CD1c-positive myeloid dendritic cell (primary cell): ENCODE measurements at regions not wholly inside any gene's neighbourhood (a gene's known extent, or its start where the extent isn't known, plus 50 kb on each side); places are given as distances from the start of the nearest gene placed in this dataset.
"Not testable (repeated sequence)": the region's sequence is repeated elsewhere in the genome, so short reads cannot be mapped to it uniquely, and the experiment has no call there.

ENCODE experiments used
- DNase-seq: peaks from one replicate; pipeline ENCODE4 v3.0.0-alpha.2; 2016; ENCODE audit errors: extremely low spot score

DNA sequence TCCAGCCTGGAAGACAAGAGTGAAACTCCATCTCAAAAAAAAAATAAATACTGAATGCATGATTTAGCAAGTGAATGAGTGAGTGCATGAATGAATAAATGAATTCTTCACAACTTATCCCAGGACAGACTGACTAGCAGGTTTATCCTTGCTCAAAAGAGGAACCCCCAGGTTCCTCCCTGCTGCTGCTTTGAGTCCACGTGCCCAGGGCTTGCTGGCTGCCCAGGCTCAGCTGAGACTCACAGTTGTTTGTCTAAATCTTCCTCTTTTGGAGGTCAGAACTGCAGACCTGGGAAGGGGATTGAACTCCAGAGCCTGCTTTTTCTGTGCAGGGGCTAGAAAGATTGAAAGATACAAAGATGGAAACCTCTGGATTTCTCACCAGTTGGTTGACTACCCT is 117.4 kb upstream of the TMEM45B start:
- peak; percentile 20 for DNase-seq

- DNase-seq, result no peak
Observed at GRCh38 chr11:129699711-129700304, 115.8 kb upstream of the TMEM45B start.

- DNase-seq, result no peak
Observed at GRCh38 chr11:129700701-129701100, 114.9 kb upstream of the TMEM45B start.

- DNase-seq, result no peak
Observed at GRCh38 chr11:129701706-129702105, 113.9 kb upstream of the TMEM45B start.

GRCh38 chr11:129702410-129703398 is 112.9 kb upstream of the TMEM45B start:
- no peak for DNase-seq

- DNase-seq, result no peak
Observed at GRCh38 chr11:129703846-129704245, 111.8 kb upstream of the TMEM45B start.

DNA sequence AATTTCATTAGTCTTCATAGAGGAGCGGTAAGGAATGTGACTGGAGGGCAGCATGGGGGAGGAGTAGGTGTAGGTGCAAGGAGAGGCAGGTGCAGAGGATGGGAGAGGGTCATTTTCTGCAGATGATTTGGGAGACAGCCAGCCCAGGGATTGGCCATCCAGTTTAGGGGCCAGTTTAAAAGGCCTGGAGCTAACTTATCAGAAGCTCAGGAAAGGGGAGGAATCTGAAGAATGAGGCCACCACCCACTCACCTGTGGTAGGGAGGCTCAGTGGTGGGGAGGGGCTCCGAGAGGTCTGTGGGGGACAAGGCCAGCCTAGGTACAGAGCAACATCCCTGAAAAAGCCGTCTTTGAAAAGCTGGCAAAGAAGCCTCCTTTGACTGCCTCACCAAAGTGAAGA is 110.8 kb upstream of the TMEM45B start:
- no peak for DNase-seq

- DNase-seq, result no peak
Observed at GRCh38 chr11:129705341-129705740, 110.3 kb upstream of the TMEM45B start.

DNA sequence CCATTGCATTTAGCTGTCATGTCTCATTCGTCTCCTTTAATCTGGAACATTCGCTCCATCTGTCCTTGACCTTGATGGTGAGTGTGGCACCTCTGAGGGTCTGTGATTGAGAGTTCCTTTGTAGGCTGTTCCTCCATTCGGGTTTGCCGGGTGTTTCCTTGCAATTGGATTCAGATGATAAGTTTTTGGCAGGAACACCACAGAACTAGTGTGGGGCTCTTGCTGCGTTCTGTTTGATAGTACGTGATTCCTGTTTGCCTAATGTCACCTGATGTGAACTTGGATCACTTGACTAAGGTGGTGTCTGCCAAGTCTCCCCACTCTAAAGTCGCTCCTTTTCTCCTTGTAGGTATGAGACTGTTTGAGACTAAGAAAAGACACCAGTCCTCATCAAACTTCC is 109.7 kb upstream of the TMEM45B start:
- DNase-seq, result no peak

GRCh38 chr11:129709801-129710398 is 105.7 kb upstream of the TMEM45B start:
- DNase-seq, result no peak

DNA sequence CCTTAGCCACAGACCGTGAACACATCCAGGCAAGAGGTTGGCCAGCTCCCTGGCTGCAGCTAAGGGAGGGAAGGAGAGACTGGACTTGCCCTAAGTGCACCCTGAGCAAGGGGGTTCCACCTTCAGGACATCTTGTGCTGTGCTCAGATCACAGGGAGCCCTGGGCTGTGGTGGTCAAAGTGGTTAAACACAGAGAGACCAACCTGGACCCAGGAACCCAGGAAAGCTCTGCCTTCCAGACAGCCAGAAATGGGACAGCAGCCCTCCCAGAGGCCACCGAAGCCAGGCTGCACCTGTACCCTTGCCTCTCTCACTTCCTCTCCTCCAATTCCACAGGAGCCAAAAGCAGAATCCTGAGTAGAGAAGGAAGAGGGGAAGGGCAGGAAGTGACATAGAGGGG is 105.2 kb upstream of the TMEM45B start:
- no peak for DNase-seq

- DNase-seq, result no peak
Observed at GRCh38 chr11:129711760-129712159, 103.9 kb upstream of the TMEM45B start.

- DNase-seq, result not testable (repeated sequence)
Observed at GRCh38 chr11:129712486-129713240, 103.0 kb upstream of the TMEM45B start.

GRCh38 chr11:129719037-129719436 is 96.6 kb upstream of the TMEM45B start:
- no peak for DNase-seq

- DNase-seq, result no peak
Observed at GRCh38 chr11:129720156-129720555, 95.5 kb upstream of the TMEM45B start.

- DNase-seq, result no peak
Observed at GRCh38 chr11:129720994-129721393, 94.7 kb upstream of the TMEM45B start.

GRCh38 chr11:129721685-129722084 is 94.0 kb upstream of the TMEM45B start:
- no peak for DNase-seq

DNA sequence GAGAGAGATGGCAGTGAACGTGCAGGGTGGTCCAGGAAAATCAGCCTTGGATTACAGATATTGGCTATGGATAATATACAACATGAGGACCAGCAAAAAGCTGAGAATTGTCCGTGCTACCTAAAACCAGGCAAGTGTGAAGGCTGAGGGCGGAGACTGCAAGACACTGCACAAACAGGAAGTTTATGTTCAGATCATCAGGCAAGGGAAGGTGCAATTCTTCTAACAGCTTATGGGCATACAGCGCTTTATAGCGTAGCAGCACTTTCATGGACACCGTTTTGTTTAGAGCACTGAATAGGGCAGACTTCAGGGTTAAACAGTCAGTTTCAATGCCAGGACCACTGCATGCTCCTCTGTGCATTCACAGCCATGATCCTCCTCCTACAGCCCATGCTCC is 93.1 kb upstream of the TMEM45B start:
- no peak for DNase-seq

GRCh38 chr11:129723146-129723760 is 92.4 kb upstream of the TMEM45B start:
- no peak for DNase-seq

- no peak for DNase-seq
Observed at GRCh38 chr11:129723761-129724162, 91.9 kb upstream of the TMEM45B start.

- DNase-seq, result no peak
Observed at GRCh38 chr11:129724866-129725265, 90.8 kb upstream of the TMEM45B start.

DNA sequence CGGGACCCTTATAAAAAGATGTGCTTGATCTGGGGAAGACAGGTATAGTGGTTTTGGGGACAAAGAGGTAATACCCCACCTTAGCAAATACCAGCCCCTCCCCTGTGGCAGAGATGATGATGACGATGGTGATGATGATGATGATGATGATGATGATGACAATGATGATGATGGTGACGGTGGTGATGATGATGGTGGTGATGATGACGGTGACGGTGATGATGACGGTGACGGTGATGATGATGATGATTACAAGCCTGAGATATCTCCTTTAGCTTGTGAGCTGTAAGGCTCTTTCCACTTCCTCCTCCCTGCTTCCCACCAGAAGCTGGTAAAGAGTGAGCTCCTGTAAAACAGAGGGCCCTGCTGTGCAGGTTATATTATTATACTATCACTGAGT is 89.5 kb upstream of the TMEM45B start:
- no peak for DNase-seq
